ENCODE measurements at regions not wholly inside any gene's neighbourhood (a gene's known extent, or its start where the extent isn't known, plus 50 kb on each side); places are given as distances from the start of the nearest gene placed in this dataset.

GRCh38 chr7:52512656-52513055, 522.8 kb upstream of the POM121L12 start:
- TF ChIP-seq SALL2 (tag by site-specific recombination; IDR thresholded peaks at IDR 0.05; ENCODE audit: borderline replicate concordance) (no peak), ZNF843 (tag by site-specific recombination; IDR thresholded peaks at IDR 0.05) (no peak), REPIN1 (tag by site-specific recombination; IDR thresholded peaks at IDR 0.05; ENCODE audit: low read depth) (no peak), ZNF37A (tag by site-specific recombination; IDR thresholded peaks at IDR 0.05) (no peak), SP2 (tag by site-specific recombination; IDR thresholded peaks at IDR 0.05) (no peak), ZNF626 (tag by site-specific recombination; IDR thresholded peaks at IDR 0.05) (no peak), ZBTB26 (tag by site-specific recombination; optimal IDR thresholded peaks at IDR 0.05) (no peak), ZNF791 (tag by site-specific recombination; IDR thresholded peaks at IDR 0.05) (no peak), BCL11B (tag by site-specific recombination; IDR thresholded peaks at IDR 0.05; ENCODE audit: low read depth) (no peak), ZNF362 (tag by site-specific recombination; IDR thresholded peaks at IDR 0.05) (no peak), ZNF654 (tag by site-specific recombination; IDR thresholded peaks at IDR 0.05; ENCODE audit: low read depth) (no peak), GLIS1 (tag by site-specific recombination; IDR thresholded peaks at IDR 0.05) (no peak), ZXDB (tag by site-specific recombination; IDR thresholded peaks at IDR 0.05) (no peak), ZNF658 (tag by site-specific recombination; IDR thresholded peaks at IDR 0.05) (no peak), ZNF280D (tag by site-specific recombination; IDR thresholded peaks at IDR 0.05) (no peak)
- Histone ChIP-seq H3K27ac (ENCODE audit: extremely low read depth, low read depth, low read length) (no peak overlapping the region), H3K9me3 (ENCODE audit: control insufficient read depth, insufficient read depth, low read depth, low read length) (no peaks in the 10 kb centered on the region), H3K4me3 (ENCODE audit: low read depth, low read length) (no peak overlapping the region), H3K4me1 (ENCODE audit: control insufficient read depth, insufficient read depth, low read length) (no peaks in the 10 kb centered on the region), H3K36me3 (ENCODE audit: control insufficient read depth in 2 of 2, insufficient read depth in 1 of 2, low read length in 2 of 2) (no peaks in the 10 kb centered on the region)
- ChIA-PET CTCF (interaction anchor here (0.7 kb wide), 1 partner anchor 23 kb away, joined by 3 read pairs; no protein-coding TSS in a partner anchor), POLR2A (no interaction called here)

- ChIA-PET CTCF (no interaction called here), POLR2A (no interaction called here)
- Histone ChIP-seq H3K36me3 (ENCODE audit: control insufficient read depth in 2 of 2, insufficient read depth in 1 of 2, low read length in 2 of 2) (no peaks in the 10 kb centered on the region), H3K4me3 (ENCODE audit: low read depth, low read length) (no peak overlapping the region), H3K4me1 (ENCODE audit: control insufficient read depth, insufficient read depth, low read length) (no peaks in the 10 kb centered on the region), H3K9me3 (ENCODE audit: control insufficient read depth, insufficient read depth, low read depth, low read length) (no peaks in the 10 kb centered on the region), H3K27ac (ENCODE audit: extremely low read depth, low read depth, low read length) (no peak overlapping the region)
- TF ChIP-seq KLF9 (tag by site-specific recombination; IDR thresholded peaks at IDR 0.05; ENCODE audit: low read depth): no peak
- TF ChIP-seq ZSCAN4 (tag by site-specific recombination; IDR thresholded peaks at IDR 0.05): no peak
- TF ChIP-seq PRDM2 (tag by site-specific recombination; IDR thresholded peaks at IDR 0.05; ENCODE audit: borderline replicate concordance): no peak
- no peak for TF ChIP-seq ZNF548 (tag by site-specific recombination; IDR thresholded peaks at IDR 0.05)
- no peak for TF ChIP-seq ZNF624 (tag by site-specific recombination; IDR thresholded peaks at IDR 0.05)
These were observed 527.7 kb upstream of the POM121L12 start for GRCh38 chr7:52507546-52508255.

Data from HEK293 (cell line).